ENCODE measurements at regions not wholly inside any gene's neighbourhood (a gene's known extent, or its start where the extent isn't known, plus 50 kb on each side); places are given as distances from the start of the nearest gene placed in this dataset.
"Not testable (repeated sequence)": the region's sequence is repeated elsewhere in the genome, so short reads cannot be mapped to it uniquely, and the experiment has no call there.

DNA sequence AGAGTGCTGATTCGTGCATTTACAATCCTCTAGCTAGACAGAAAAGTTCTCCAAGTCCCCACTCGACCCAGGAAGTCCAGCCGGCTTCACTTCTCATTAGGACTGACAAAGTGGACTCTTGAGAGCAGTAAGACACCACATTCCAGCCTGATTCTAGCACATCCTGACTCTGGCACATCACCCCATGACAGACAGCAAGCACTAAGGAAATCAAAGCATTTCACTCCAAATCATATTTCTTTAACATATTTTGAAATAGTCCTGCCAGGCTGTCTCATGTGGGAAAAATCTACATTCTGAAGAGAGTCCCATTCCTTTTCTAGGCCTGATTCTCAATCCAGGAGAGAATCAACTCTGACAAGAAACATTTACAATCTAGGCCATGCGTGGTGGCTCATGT, 478.5 kb upstream of the AMELY start:
- no peak for DNase-seq

GRCh38 chrY:7382988-7383387, 471.4 kb upstream of the AMELY start:
- no peak for DNase-seq

GRCh38 chrY:7377091-7377490, 465.5 kb upstream of the AMELY start:
- DNase-seq, result no peak

- not testable (repeated sequence) for DNase-seq
These were observed 462.9 kb upstream of the AMELY start for GRCh38 chrY:7374485-7374884.

DNA sequence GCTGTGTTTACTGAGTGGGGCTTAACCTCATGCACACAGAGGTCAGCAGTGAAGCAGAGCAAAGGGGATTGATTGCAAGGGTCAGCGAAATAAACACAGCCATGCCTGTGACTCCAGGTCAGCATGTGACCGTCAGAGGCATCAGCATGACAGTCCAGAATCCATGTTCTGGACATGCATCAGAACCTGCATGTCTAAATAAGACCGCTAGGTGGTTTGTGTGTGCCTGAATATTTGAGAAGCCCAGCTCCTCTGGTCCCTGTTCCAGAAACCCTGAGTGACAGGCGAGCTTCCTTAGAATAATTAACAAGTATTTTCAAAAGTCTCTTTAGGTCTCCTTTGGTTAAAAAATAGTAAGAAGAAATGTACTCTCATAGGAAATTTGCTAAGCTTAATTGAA, 460.4 kb upstream of the AMELY start:
- not testable (repeated sequence) for DNase-seq

GRCh38 chrY:7371026-7371425, 459.5 kb upstream of the AMELY start:
- peak; percentile 43 for DNase-seq

GRCh38 chrY:7359520-7359919, 448.0 kb upstream of the AMELY start:
- DNase-seq, result no peak

GRCh38 chrY:7358103-7358752, 446.7 kb upstream of the AMELY start:
- DNase-seq, result no peak

- DNase-seq, result not testable (repeated sequence)
These were observed 444.3 kb upstream of the AMELY start for GRCh38 chrY:7355891-7356290.

- peak; percentile 24 for DNase-seq
These were observed 433.1 kb upstream of the AMELY start for GRCh38 chrY:7344661-7345060.

DNA sequence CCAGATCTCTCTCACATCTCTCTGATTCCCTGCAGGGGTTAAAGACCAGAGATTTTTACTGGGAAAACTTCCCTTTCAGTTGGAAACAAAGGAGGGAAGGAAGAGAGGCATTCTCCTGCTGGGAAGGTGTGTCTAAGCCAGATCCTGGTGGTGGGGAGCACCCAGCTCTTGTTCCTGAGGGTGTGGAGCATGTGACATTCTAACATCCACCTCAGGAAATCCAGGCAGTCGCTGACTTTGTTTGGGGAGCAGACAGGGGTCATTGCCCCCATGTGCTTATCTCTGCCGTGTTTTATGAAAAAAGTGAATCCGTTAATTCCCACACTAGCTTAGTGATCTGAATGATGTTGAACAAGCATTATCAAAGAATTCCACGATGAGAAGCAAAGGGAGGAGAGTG, 431.7 kb upstream of the AMELY start:
- DNase-seq, result no peak

- peak; percentile 47 for DNase-seq
These were observed 431.2 kb upstream of the AMELY start for GRCh38 chrY:7342732-7343131.

DNA sequence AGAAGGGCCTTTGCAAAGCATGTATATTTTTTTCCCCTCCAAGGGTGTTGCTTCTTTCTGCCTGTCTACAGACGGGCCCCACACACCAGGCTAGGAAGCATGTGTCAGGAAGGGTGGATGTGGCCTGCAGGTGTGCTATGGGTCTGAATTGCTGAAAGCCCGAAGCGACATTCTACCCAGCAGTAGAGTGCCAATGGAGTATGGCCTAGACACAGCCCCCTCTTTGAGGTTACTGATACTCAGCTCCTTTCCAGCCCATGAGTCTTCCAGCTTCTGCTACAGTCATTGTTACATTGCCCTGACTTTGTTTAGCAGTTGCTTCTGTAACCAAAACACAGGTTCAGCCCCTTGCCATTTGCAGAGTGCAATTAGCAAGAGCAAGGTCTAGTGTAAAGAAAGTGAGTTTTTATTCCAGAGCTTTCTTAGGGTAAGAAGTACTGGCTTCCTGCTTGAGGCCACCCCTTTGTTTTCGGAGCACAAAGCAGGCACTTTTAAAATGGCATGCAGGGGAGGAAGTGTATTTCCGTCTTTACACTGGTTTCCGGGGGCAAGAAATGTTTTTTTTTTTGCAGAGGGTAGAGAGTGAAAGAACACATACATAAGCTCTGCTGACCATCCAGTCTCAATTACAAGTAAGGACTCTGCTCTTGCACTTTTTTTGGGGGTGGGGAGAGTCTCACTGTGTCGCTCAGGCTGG, 428.0 kb upstream of the AMELY start:
- DNase-seq, result no peak

DNA sequence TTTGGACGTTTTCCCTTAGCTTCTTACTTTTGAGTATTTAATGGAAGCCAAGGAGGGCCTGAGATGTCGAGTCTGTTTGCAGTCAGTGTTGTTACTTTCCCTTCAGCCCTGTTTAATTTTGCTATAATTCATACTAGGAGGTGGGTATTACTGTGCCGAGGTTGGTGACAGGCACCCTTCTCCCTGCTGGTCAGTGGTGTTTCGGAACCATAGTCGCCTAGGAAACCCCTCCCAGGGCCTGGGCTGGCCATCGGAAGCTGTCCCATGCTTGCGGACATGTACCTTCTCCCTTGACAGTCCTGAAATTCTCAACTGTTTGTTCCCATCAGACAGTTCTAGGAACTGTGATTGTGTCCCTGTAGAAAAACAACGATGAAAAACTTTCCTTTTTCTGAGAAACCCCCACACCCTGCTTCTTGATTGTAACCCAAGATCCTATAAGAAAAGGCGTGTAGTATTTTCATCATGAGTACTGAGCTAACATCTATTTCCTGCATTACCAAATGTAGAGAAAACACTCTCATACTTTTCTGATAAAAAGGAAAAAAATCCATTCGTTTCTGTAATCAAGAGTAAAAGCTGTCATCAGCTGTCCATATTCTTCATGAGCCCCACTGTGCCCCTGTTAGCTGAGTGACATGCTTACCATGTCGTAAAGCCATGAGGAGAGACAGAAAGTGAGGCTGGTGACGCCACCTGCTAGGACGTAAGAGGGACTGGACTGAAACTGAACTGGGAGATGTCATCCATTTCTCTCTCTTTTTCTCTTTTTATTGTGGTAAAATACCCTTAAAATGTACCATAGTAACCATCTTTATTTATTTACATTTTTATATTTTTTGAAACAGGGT, 424.7 kb upstream of the AMELY start:
- DNase-seq, result no peak

DNA sequence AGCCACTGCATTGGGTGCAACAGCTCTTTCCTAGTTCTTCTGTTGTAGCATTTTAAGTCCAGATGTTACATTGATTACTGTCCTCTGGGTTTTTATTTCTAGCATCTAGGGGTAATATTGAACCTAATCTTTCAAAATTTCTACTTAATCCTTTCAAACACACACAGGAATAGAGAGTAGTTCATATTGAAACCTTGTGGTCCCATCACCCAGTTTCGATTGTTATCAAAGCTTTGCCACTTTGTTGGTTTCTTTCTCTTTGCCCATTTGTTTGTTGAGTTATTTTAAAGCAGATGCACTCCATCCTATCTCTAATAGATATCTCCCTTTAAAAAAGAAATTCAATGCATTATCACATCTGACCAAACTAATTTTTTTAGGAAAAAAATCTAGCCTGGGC, 422.9 kb upstream of the AMELY start:
- DNase-seq, result no peak

GRCh38 chrY:7326296-7327246, 415.0 kb upstream of the AMELY start:
- DNase-seq, result no peak

DNA sequence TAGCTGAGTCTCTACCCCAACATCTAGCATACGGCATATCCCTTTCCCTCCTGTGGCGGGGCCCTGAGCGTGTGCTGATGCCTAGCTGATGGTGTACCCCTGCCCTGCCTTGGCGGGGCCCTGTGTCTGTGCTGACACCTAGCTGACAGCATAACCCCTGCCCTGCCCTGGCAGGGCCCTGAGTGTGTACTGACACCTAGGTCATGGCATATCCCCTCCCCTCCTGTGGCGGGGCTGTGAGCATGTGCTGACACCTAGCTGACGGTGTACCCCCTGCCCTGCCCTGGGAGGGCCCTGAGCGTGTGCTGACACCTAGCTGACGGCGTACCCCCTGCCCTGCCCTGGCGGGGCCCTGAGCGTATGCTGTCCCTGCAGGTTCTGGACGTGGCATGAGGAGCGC, 414.0 kb upstream of the AMELY start:
- DNase-seq, result no peak

DNA sequence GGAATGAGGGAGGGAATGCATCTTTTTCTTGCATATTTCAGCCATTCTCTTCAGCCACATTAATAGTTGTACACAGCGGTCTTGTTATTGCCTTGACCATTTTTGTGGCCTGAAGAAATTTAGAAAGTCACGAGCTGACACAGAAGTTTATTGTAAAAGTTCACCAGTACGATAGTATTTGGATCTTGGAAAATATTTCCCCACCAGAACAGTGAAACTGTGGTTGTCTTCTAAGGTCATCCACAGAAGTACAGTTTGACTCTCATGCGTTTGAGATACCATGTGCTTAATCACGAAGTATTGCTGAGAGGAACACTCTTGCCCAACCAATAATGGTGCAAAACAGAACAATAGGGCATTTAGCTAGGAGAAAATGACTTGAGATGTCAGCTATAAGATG, 409.2 kb upstream of the AMELY start:
- no peak for DNase-seq

GRCh38 chrY:7320171-7320570, 408.6 kb upstream of the AMELY start:
- DNase-seq, result not testable (repeated sequence)

- DNase-seq, result no peak
These were observed 406.6 kb upstream of the AMELY start for GRCh38 chrY:7318122-7318521.

DNA sequence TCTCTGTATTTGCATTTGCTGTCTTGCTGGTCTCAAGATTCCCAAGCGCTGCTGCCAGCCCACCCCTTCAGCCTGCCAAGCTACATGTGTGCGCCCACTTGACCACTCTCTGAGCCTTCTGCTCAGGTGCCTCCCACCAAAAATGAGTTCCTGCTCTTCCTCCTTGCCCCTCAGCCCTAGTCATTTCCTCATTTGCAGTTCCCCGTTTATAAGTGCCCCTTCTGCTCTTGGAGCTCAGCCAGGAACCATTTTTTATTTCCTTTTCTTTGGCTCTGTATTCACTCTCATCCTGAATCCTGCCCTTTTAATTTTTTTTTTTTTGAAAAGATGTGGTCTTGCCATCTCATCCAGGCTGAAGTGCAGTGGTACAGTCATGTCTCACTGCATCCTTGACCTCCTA, 406.0 kb upstream of the AMELY start:
- DNase-seq, result no peak

DNA sequence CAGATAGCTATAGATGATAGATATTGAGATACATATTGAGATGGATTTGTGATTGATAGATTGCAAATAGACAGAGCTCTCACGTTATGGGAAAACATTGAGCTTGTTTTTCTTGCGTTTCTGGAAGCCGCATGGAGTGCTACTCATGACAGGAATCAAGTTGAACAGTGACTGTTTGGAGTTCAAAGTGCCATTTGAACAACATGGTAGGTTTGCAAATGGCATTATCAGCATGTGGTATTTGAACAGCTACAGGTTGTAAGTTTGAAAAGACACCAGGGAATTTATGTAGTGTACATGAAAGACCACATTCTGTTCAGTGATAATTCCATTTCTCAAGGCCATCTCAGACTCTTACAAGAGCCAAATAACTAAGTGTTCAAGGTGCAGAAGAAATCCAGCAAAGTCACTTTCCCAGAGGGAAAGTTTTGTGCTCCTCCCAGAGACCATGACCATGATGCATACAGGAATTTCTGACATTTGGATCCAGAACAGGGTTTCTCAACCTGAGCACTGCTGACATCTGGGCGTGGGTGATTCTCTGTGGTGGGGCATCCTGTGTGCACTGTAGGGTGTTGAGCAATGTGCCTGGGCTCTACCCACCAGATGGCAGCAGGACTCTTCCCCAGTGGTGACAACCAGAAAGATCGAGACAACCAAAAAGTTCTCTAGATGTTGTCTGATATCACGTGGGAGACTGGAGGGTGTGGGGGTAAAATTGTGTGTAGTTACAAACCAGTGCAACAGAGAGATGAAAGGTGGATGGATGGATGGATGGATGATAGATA, 399.1 kb upstream of the AMELY start:
- peak; percentile 77 for DNase-seq

All from inflammatory macrophage treated with lipopolysaccharide for 4 hours (primary cell).